OCI-LY1 (cell line): ENCODE measurements at regions not wholly inside any gene's neighbourhood (a gene's known extent, or its start where the extent isn't known, plus 50 kb on each side); places are given as distances from the start of the nearest gene placed in this dataset.
"Not testable (repeated sequence)": the region's sequence is repeated elsewhere in the genome, so short reads cannot be mapped to it uniquely, and the experiment has no call there.

Source experiments
- H2AFZ ChIP-seq: fragments of 200-600 bp; sonication (generic), shearing (Covaris generic); 2 replicates; pipeline ENCODE4 v1.6.0; 2014; ENCODE audit warnings: antibody characterized with exemption, mild to moderate bottlenecking, low read length
- H3F3A ChIP-seq: fragments of 200-600 bp; sonication (generic), shearing (Covaris generic); 2 replicates; pipeline ENCODE4 v1.6.0; 2014; ENCODE audit warnings: mild to moderate bottlenecking, antibody characterized with exemption, low read length, moderate library complexity; ENCODE audit not compliant: insufficient read depth
- H3K27ac ChIP-seq: fragments of 200-600 bp; sonication (generic); 2 replicates; pipeline ENCODE4 v1.5.1; 2014; ENCODE audit warnings: low read length, mixed run types, mild to moderate bottlenecking, low read depth; ENCODE audit not compliant: poor library complexity, severe bottlenecking
- H3K27me3 ChIP-seq: fragments of 200-600 bp; sonication (generic); 2 replicates; pipeline ENCODE4 v1.6.0; 2014; ENCODE audit warnings: antibody characterized with exemption, mild to moderate bottlenecking, low read length, moderate library complexity; ENCODE audit not compliant: insufficient read depth
- H3K36me3 ChIP-seq: fragments of 200-600 bp; sonication (generic); 2 replicates; pipeline ENCODE4 v1.6.1; 2014; ENCODE audit warnings: mild to moderate bottlenecking, antibody characterized with exemption, low read length, moderate library complexity, mixed read lengths; ENCODE audit not compliant: insufficient read depth
- H3K4me1 ChIP-seq: fragments of 200-600 bp; sonication (generic); 2 replicates; pipeline ENCODE4 v1.5.1; 2014; ENCODE audit warnings: mild to moderate bottlenecking, low read length, moderate library complexity; ENCODE audit not compliant: insufficient read depth, severe bottlenecking
- H3K4me2 ChIP-seq: fragments of 200-600 bp; sonication (generic), shearing (Covaris generic); 2 replicates; pipeline ENCODE4 v1.6.1; 2014; ENCODE audit warnings: low read length
- H3K4me3 ChIP-seq: fragments of 200-600 bp; sonication (generic); 2 replicates; pipeline ENCODE4 v1.5.1; 2014; ENCODE audit warnings: low read length, low read depth, mild to moderate bottlenecking, mixed read lengths; ENCODE audit not compliant: poor library complexity, severe bottlenecking
- H3K79me2 ChIP-seq: fragments of 200-600 bp; shearing (Covaris generic); 2 replicates; pipeline ENCODE4 v1.6.1; 2016; ENCODE audit warnings: mixed run types, low read length, mixed read lengths; ENCODE audit not compliant: insufficient read depth
- H3K9ac ChIP-seq: fragments of 200-600 bp; sonication (generic), shearing (Covaris generic); 2 replicates; pipeline ENCODE4 v1.6.1; 2014; ENCODE audit warnings: mild to moderate bottlenecking, low read length, mixed read lengths
- H3K9me2 ChIP-seq: fragments of 200-600 bp; sonication (generic), shearing (Covaris generic); 2 replicates; pipeline ENCODE4 v1.6.1; 2014; ENCODE audit warnings: low read depth, mild to moderate bottlenecking, low read length, mixed read lengths
- H3K9me3 ChIP-seq: fragments of 200-600 bp; shearing (Covaris generic); 2 replicates; pipeline ENCODE4 v1.6.1; 2014; ENCODE audit warnings: low read length, mixed read lengths
- H4K20me1 ChIP-seq: fragments of 200-600 bp; sonication (generic), shearing (Covaris generic); 2 replicates; pipeline ENCODE4 v1.6.0; 2016; ENCODE audit warnings: mild to moderate bottlenecking, low read length; ENCODE audit not compliant: insufficient read depth
- CTCF ChIP-seq: fragments of 200-600 bp; sonication (generic), shearing (Covaris generic); IDR thresholded peaks from 2 replicates; pipeline ENCODE4 v1.5.1; 2017; ENCODE audit warnings: mild to moderate bottlenecking, antibody characterized with exemption, low read length, moderate library complexity, mixed read lengths
- EZH2 ChIP-seq: fragments of 200-600 bp; sonication (generic), shearing (Covaris generic); IDR thresholded peaks from 2 replicates; pipeline ENCODE4 v1.8.0; 2017; ENCODE audit warnings: borderline replicate concordance, mixed run types, mild to moderate bottlenecking, antibody characterized with exemption, low read length, moderate library complexity, mixed read lengths

GRCh38 chr14:105700622-105701288 lies 174.4 kb downstream of the TMEM121 start:
- Histone ChIP-seq H3K27ac (peak overlapping the region; percentile 90), H3K36me3 (no peaks in the 10 kb centered on the region), H3K27me3 (no peaks in the 10 kb centered on the region), H2AFZ (no peak overlapping the region), H3K79me2 (no peaks in the 10 kb centered on the region), H3K4me1 (peaks cover 23% of the 10 kb centered on the region), H3K9me3 (no peaks in the 10 kb centered on the region), H3K4me3 (no peak overlapping the region), H4K20me1 (no peaks in the 10 kb centered on the region), H3F3A (no peaks in the 10 kb centered on the region), H3K9me2 (no peaks in the 10 kb centered on the region), H3K4me2 (no peak overlapping the region), H3K9ac (peak overlapping the region; percentile 85)
- no peak for TF ChIP-seq EZH2
- TF ChIP-seq CTCF, result no peak

- Histone ChIP-seq H3F3A (no peaks in the 10 kb centered on the region), H3K79me2 (no peaks in the 10 kb centered on the region), H3K9me2 (no peaks in the 10 kb centered on the region), H3K27ac (peak overlapping the region; percentile 76), H3K4me2 (no peak overlapping the region), H3K27me3 (no peaks in the 10 kb centered on the region), H3K36me3 (no peaks in the 10 kb centered on the region), H4K20me1 (no peaks in the 10 kb centered on the region), H3K9me3 (no peaks in the 10 kb centered on the region), H3K4me1 (peaks cover 30% of the 10 kb centered on the region), H2AFZ (no peak overlapping the region), H3K4me3 (no peak overlapping the region), H3K9ac (no peak overlapping the region)
- TF ChIP-seq EZH2, result no peak
- TF ChIP-seq CTCF, result no peak
Measured at GRCh38 chr14:105701456-105702274, 175.3 kb downstream of the TMEM121 start.

DNA sequence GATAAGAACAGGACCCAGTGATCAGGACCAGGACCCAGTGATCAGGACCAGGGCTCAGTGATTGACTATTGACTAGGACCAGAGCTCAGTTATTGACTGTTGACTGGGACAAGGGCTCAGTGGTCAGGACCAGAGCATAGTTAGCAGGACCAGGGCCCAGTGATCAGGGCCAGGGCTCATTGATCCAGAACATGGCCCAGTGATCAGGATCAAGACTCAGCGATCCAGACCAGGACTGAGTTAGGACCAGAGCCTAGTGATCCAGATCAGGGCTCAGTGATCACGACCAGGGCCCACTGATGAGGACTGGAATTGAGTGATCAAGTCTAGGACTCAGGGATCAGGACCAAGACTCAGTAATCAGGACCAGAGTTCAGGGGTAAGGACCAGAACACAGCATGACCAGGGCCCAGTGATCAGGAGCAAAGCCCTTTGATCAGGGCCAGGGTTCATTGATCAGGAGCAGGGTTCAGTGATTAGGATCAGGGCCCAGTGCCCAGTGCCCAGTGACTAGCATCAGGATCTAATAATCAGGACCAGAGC lies 176.0 kb downstream of the TMEM121 start:
- H3K4me1 ChIP-seq, result peaks cover 31% of the 10 kb centered on the region
- no peaks in the 10 kb centered on the region for H3F3A ChIP-seq
- no peak overlapping the region for H2AFZ ChIP-seq
- no peaks in the 10 kb centered on the region for H3K36me3 ChIP-seq
- H3K27me3 ChIP-seq, result no peaks in the 10 kb centered on the region
- no peaks in the 10 kb centered on the region for H3K79me2 ChIP-seq
- H4K20me1 ChIP-seq, result no peaks in the 10 kb centered on the region
- TF ChIP-seq EZH2 (no peak), CTCF (no peak)
- no peaks in the 10 kb centered on the region for H3K9me2 ChIP-seq
- no peak overlapping the region for H3K4me3 ChIP-seq
- no peaks in the 10 kb centered on the region for H3K9me3 ChIP-seq
- no peak overlapping the region for H3K9ac ChIP-seq
- no peak overlapping the region for H3K4me2 ChIP-seq
- H3K27ac ChIP-seq, result no peak overlapping the region

DNA sequence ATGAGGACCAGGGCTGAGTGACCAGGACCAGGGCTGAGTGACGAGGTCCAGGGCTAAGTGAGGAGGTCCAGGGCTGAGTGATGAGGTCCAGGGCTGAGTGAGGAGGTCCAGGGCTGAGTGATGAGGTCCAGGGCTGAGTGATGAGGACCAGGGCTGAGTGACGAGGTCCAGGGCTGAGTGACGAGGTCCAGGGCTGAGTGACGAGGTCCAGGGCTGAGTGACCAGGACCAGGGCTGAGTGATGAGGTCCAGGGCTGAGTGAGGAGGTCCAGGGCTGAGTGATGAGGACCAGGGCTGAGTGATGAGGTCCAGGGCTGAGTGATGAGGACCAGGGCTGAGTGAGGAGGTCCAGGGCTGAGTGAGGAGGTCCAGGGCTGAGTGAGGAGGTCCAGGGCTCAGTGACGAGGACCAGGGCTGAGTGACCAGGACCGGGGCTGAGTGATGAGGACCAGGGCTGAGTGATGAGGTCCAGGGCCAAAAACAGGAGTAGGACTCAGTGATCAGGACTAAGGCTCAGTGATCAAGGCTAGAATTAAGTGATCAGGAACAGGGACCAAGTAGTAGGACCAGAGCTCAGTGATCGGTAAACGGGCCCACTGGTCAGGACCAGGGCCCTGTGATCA lies 176.8 kb downstream of the TMEM121 start:
- not testable (repeated sequence) for H3K27ac ChIP-seq, H3F3A ChIP-seq, H3K9me3 ChIP-seq, H4K20me1 ChIP-seq, H3K4me2 ChIP-seq, H3K27me3 ChIP-seq, H3K4me3 ChIP-seq, H3K9me2 ChIP-seq, H3K79me2 ChIP-seq, H3K9ac ChIP-seq, H2AFZ ChIP-seq, H3K36me3 ChIP-seq
- peaks cover 32% of the 10 kb centered on the region for H3K4me1 ChIP-seq

GRCh38 chr14:105704091-105704490 lies 177.7 kb downstream of the TMEM121 start:
- H3F3A ChIP-seq, H3K36me3 ChIP-seq, H3K79me2 ChIP-seq, H3K9me3 ChIP-seq, H3K4me2 ChIP-seq, H3K9me2 ChIP-seq, H2AFZ ChIP-seq, H3K9ac ChIP-seq, H3K27me3 ChIP-seq, H3K4me3 ChIP-seq, H4K20me1 ChIP-seq: not testable (repeated sequence)
- peak overlapping the region; percentile 55 for H3K27ac ChIP-seq
- peaks cover 28% of the 10 kb centered on the region for H3K4me1 ChIP-seq
